Uterus (tissue), 3 donors: ENCODE measurements at regions not wholly inside any gene's neighbourhood (a gene's known extent, or its start where the extent isn't known, plus 50 kb on each side); places are given as distances from the start of the nearest gene placed in this dataset.
"Not testable (repeated sequence)": the region's sequence is repeated elsewhere in the genome, so short reads cannot be mapped to it uniquely, and the experiment has no call there.

Experiments used
- DNase-seq, 2 donors: peaks; one replicate each; pipeline ENCODE4 v3.0.0-alpha.2; 2019 to 2020
- H3K27ac ChIP-seq, 2 donors: fragments of 200-600 bp; sonication (generic); 1 replicate in 1 of 2; 2 replicates in 1 of 2; pipeline ENCODE4 v1.5.1; 2016 to 2018
- H3K27me3 ChIP-seq, 2 donors: fragments of 200-600 bp; sonication (generic); one replicate each; pipeline ENCODE4 v1.5.1; 2018 to 2019; ENCODE audit warnings: control low read depth in 1 of 2
- H3K36me3 ChIP-seq, 2 donors: fragments of 200-600 bp; sonication (generic); one replicate each; pipeline ENCODE4 v1.5.1; 2019; ENCODE audit warnings: control low read depth in 1 of 2
- H3K4me1 ChIP-seq, 2 donors: fragments of 200-600 bp; sonication (generic); one replicate each; pipeline ENCODE4 v1.5.1; 2018 to 2019; ENCODE audit warnings: control low read depth in 1 of 2
- H3K4me3 ChIP-seq, 2 donors: fragments of 200-600 bp; sonication (generic); 1 replicate in 1 of 2; 2 replicates in 1 of 2; pipeline ENCODE4 v1.5.1; 2018 to 2019; ENCODE audit warnings: mild to moderate bottlenecking in 1 of 2
- H3K9me3 ChIP-seq, 2 donors: fragments of 200-600 bp; sonication (generic); one replicate each; pipeline ENCODE4 v1.5.1; 2019; ENCODE audit warnings: control low read depth in 1 of 2
- CTCF ChIP-seq, 4 experiments: fragments of 200-600 bp in 2 of 4; fragments of 450-650 bp in 2 of 4; sonication (generic) in 2 of 4; IDR thresholded peaks; one replicate each; pipeline ENCODE4 v1.5.1; 2016 to 2019; ENCODE audit warnings: antibody characterized with exemption in 4 of 4, mild to moderate bottlenecking in 2 of 4, moderate library complexity in 1 of 4
- POLR2A ChIP-seq, 2 donors: fragments of 450-650 bp; IDR thresholded peaks; one replicate each; pipeline ENCODE4 v1.6.1; 2016; ENCODE audit warnings: antibody characterized with exemption in 2 of 2, mild to moderate bottlenecking in 1 of 2, moderate library complexity in 1 of 2
- intact Hi-C: fragments of 100-400 bp; cut with DNase I; formaldehyde crosslinking; loops from one replicate; pipeline ENCODE4 v1.15.1; 2023; ENCODE audit warnings: low total_unique reads
- donor health status: DM: yes; HTN: yes; CAD: no.

GRCh38 chr17:68674029-68674925 lies 73.1 kb upstream of the FAM20A start:
- H3K4me3 ChIP-seq = no peak overlapping the region
- H3K27ac ChIP-seq = no peak overlapping the region
- no peaks in the 10 kb centered on the region for H3K36me3 ChIP-seq
- H3K4me1 ChIP-seq = no peaks in the 10 kb centered on the region
- no peak for TF ChIP-seq POLR2A (IDR thresholded peaks at IDR 0.05)
- TF ChIP-seq CTCF (IDR thresholded peaks at IDR 0.05) = no peak
- H3K27me3 ChIP-seq = no peaks in the 10 kb centered on the region
- H3K9me3 ChIP-seq = no peaks in the 10 kb centered on the region
- DNase-seq = no peak
- intact Hi-C loops = no loop called here

GRCh38 chr17:68670967-68671693 lies 70.0 kb upstream of the FAM20A start:
- H3K27me3 ChIP-seq = no peaks in the 10 kb centered on the region
- H3K9me3 ChIP-seq = no peaks in the 10 kb centered on the region
- no peaks in the 10 kb centered on the region for H3K36me3 ChIP-seq
- intact Hi-C loops = no loop called here
- no peak overlapping the region for H3K27ac ChIP-seq
- H3K4me3 ChIP-seq = no peak overlapping the region
- TF ChIP-seq POLR2A (IDR thresholded peaks at IDR 0.05) (no peak), CTCF (IDR thresholded peaks at IDR 0.05) (no peak)
- no peaks in the 10 kb centered on the region for H3K4me1 ChIP-seq
- DNase-seq = no peak

GRCh38 chr17:68666438-68666837 lies 65.3 kb upstream of the FAM20A start:
- H3K36me3 ChIP-seq, H3K9me3 ChIP-seq, DNase-seq, H3K4me1 ChIP-seq, H3K4me3 ChIP-seq, H3K27ac ChIP-seq, intact Hi-C loops, H3K27me3 ChIP-seq: not testable (repeated sequence)

- intact Hi-C loops = no loop called here
- no peak overlapping the region for H3K27ac ChIP-seq
- TF ChIP-seq POLR2A (IDR thresholded peaks at IDR 0.05) = no peak
- TF ChIP-seq CTCF (IDR thresholded peaks at IDR 0.05) = no peak
- no peak overlapping the region for H3K4me3 ChIP-seq
- H3K27me3 ChIP-seq = no peaks in the 10 kb centered on the region
- H3K36me3 ChIP-seq = no peaks in the 10 kb centered on the region
- no peaks in the 10 kb centered on the region for H3K4me1 ChIP-seq
- DNase-seq = no peak
- H3K9me3 ChIP-seq = no peaks in the 10 kb centered on the region
Measured at GRCh38 chr17:68665373-68665772, 64.2 kb upstream of the FAM20A start.

- Histone ChIP-seq H3K4me3 (no peak overlapping the region), H3K9me3 (no peaks in the 10 kb centered on the region), H3K27ac (no peak overlapping the region), H3K27me3 (no peaks in the 10 kb centered on the region), H3K36me3 (no peaks in the 10 kb centered on the region), H3K4me1 (peaks cover 0 to under 1% of the 10 kb centered on the region in 2 donors)
- intact Hi-C loops = no loop called here
- TF ChIP-seq POLR2A (IDR thresholded peaks at IDR 0.05) (no peak), CTCF (IDR thresholded peaks at IDR 0.05) (no peak)
- no peak for DNase-seq
Measured at GRCh38 chr17:68662479-68662878, 61.3 kb upstream of the FAM20A start.
